NCI-H2107 (cell line): ENCODE measurements at regions not wholly inside any gene's neighbourhood (a gene's known extent, or its start where the extent isn't known, plus 50 kb on each side); places are given as distances from the start of the nearest gene placed in this dataset.

Source experiments
- DNase-seq: peaks from one replicate; lab custom pipeline; 2025; lab: John Stamatoyannopoulos, UW

GRCh38 chr7:12518920-12519681 lies 51.4 kb upstream of the SCIN start:
- DNase-seq = no peak

- DNase-seq = no peak
These were observed 50.9 kb upstream of the SCIN start for GRCh38 chr7:12519682-12520009.
